ENCODE measurements at regions not wholly inside any gene's neighbourhood (a gene's known extent, or its start where the extent isn't known, plus 50 kb on each side); places are given as distances from the start of the nearest gene placed in this dataset.

GRCh38 chr1:10864776-10865175 is 68.3 kb upstream of the CASZ1 start:
- TF ChIP-seq CTCF (IDR thresholded peaks at IDR 0.05 in 4 of 5, conservative IDR thresholded peaks at IDR 0.05 in 1 of 5) (no peak), POLR2A (IDR thresholded peaks at IDR 0.05) (no peak)

Data from gastrocnemius medialis (tissue), 4 donors.